ENCODE measurements at regions not wholly inside any gene's neighbourhood (a gene's known extent, or its start where the extent isn't known, plus 50 kb on each side); places are given as distances from the start of the nearest gene placed in this dataset.

DNA sequence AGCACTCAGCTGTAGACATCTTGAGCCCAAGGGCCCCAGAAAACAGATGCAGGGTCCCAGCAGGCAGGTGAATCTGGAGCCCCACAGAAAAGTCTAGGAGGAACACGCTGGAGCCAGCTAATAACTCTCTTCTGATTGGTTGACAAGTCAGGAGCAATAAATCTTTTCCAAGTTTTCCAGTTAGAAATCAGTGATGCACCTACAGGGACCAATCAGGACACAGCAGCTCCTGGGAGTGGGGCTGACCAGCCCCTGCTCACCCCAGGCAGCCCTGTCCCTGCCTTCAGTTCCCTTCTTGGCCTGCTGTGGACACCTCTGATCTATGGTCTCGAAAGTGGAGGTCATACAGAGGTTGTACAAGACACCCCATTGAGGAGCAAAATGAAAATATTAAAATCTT, 75.7 kb downstream of the KCNF1 start:
- TF ChIP-seq, protein P1, sequence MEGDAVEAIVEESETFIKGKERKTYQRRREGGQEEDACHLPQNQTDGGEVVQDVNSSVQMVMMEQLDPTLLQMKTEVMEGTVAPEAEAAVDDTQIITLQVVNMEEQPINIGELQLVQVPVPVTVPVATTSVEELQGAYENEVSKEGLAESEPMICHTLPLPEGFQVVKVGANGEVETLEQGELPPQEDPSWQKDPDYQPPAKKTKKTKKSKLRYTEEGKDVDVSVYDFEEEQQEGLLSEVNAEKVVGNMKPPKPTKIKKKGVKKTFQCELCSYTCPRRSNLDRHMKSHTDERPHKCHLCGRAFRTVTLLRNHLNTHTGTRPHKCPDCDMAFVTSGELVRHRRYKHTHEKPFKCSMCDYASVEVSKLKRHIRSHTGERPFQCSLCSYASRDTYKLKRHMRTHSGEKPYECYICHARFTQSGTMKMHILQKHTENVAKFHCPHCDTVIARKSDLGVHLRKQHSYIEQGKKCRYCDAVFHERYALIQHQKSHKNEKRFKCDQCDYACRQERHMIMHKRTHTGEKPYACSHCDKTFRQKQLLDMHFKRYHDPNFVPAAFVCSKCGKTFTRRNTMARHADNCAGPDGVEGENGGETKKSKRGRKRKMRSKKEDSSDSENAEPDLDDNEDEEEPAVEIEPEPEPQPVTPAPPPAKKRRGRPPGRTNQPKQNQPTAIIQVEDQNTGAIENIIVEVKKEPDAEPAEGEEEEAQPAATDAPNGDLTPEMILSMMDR (IDR thresholded peaks at IDR 0.05; ENCODE audit: extremely low read depth in 1 of 2, insufficient read depth in 1 of 2, low read depth in 1 of 2, low read length in 2 of 2): no peak
- TF ChIP-seq FOS (IDR thresholded peaks at IDR 0.05; ENCODE audit: borderline replicate concordance, insufficient read depth, low read length) (no peak), POLR2AphosphoS5 (IDR thresholded peaks at IDR 0.05; ENCODE audit: insufficient read depth, low read depth, low read length) (no peak), POLR2A (IDR thresholded peaks at IDR 0.05; ENCODE audit: low read depth, low read length) (no peak)
